Calu3 (cell line): ENCODE measurements at regions not wholly inside any gene's neighbourhood (a gene's known extent, or its start where the extent isn't known, plus 50 kb on each side); places are given as distances from the start of the nearest gene placed in this dataset.

Source experiments
- BruUV-seq: library from RNA; stranded (reverse); fragments of 400-500 nt; replicated peaks from 2 replicates; lab custom pipeline; 2021; lab: Mats Ljungman, UMichigan
- CTCF ChIA-PET: fragments of 300-600 bp; sonication (Branson Sonifier 250); formaldehyde crosslinking; loops from one replicate; lab custom pipeline; 2022; ENCODE audit warnings: antibody characterized with exemption; lab: Charles Lee
- DNase-seq: peaks from one replicate; pipeline ENCODE4 v3.0.0; 2022
- H3K27ac Mint-ChIP-seq: one replicate; pipeline ENCODE4 v1.8.0; 2022; ENCODE audit warnings: mixed read lengths; ENCODE audit not compliant: unreplicated experiment
- H3K27me3 Mint-ChIP-seq: one replicate; pipeline ENCODE4 v1.8.0; 2022; ENCODE audit warnings: mixed read lengths; ENCODE audit not compliant: unreplicated experiment
- H3K36me3 Mint-ChIP-seq: one replicate; pipeline ENCODE4 v1.8.0; 2022; ENCODE audit warnings: mild to moderate bottlenecking, moderate library complexity, mixed read lengths; ENCODE audit not compliant: insufficient read depth, unreplicated experiment
- H3K4me1 Mint-ChIP-seq: one replicate; pipeline ENCODE4 v1.8.0; 2022; ENCODE audit warnings: mild to moderate bottlenecking, low read depth, mixed read lengths; ENCODE audit not compliant: unreplicated experiment
- H3K4me3 Mint-ChIP-seq: one replicate; pipeline ENCODE4 v1.8.0; 2022; ENCODE audit warnings: mild to moderate bottlenecking, low read depth, moderate library complexity, mixed read lengths; ENCODE audit not compliant: unreplicated experiment
- H3K9me3 Mint-ChIP-seq: one replicate; pipeline ENCODE4 v1.8.0; 2022; ENCODE audit warnings: low read depth, mixed read lengths; ENCODE audit not compliant: unreplicated experiment
- intact Hi-C: fragments of 100-400 bp; cut with micrococcal nuclease; formaldehyde crosslinking; loops from one replicate; pipeline ENCODE4 v1.10.0; 2022; ENCODE audit not compliant: unreplicated experiment
- TF ChIP-seq, protein P1 (sequence below): fragments of 200-600 bp; IDR thresholded peaks from one replicate; pipeline ENCODE4 v1.8.0; 2022; ENCODE audit warnings: antibody characterized with exemption; ENCODE audit not compliant: unreplicated experiment

DNA sequence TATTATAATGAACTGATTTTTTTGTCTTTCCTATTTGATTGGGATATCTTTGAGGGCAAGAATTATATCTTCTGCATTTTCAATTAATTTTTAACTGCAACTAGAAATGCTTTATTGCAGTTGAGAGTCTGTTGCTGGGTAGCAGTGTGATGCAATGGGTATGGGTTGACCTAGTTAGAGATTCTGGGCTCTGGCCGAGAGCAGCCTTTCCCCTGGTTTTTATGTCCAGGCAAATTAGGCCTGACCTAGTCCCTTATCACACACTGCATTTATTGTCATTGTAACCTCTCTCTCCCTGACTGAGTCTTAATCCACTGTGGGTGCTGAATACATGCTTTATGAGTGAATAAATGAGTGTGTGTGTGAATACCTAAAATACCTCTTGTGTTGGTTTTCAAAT, 206.4 kb upstream of the PTGFR start:
- H3K36me3 Mint-ChIP-seq: no peaks in the 10 kb centered on the region
- no peak overlapping the region for H3K27ac Mint-ChIP-seq

DNA sequence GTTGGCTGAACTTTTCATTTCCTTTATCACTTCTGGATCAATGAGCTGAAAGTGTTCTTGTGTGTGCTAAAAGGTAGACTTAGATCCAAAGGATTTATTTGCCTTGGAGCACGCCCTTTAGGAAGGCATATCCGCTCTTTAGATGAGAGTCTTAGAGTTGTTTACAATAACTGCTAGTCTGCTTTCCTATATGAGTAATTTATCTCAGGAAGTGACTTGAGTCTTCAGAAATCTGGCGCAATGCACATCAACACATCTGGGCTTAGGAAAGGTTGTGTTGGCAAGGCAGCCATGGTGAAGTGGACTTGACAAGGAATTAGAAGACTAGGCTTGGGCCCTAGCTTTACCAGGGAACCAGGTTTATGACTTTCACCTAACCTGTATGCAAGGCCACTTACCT, 204.1 kb upstream of the PTGFR start:
- H3K9me3 Mint-ChIP-seq: no peaks in the 10 kb centered on the region
- H3K4me3 Mint-ChIP-seq: no peak overlapping the region
- CTCF ChIA-PET: interaction anchor here (1.0 kb wide), 1 partner anchor 12 kb away, joined by 3 read pairs; no protein-coding TSS in a partner anchor
- no peaks in the 10 kb centered on the region for H3K27me3 Mint-ChIP-seq
- DNase-seq: no peak
- intact Hi-C loops: no loop called here
- BruUV-seq: no TSS peak
- H3K4me1 Mint-ChIP-seq: no peaks in the 10 kb centered on the region
- no peak overlapping the region for H3K27ac Mint-ChIP-seq
- TF ChIP-seq, protein P1, sequence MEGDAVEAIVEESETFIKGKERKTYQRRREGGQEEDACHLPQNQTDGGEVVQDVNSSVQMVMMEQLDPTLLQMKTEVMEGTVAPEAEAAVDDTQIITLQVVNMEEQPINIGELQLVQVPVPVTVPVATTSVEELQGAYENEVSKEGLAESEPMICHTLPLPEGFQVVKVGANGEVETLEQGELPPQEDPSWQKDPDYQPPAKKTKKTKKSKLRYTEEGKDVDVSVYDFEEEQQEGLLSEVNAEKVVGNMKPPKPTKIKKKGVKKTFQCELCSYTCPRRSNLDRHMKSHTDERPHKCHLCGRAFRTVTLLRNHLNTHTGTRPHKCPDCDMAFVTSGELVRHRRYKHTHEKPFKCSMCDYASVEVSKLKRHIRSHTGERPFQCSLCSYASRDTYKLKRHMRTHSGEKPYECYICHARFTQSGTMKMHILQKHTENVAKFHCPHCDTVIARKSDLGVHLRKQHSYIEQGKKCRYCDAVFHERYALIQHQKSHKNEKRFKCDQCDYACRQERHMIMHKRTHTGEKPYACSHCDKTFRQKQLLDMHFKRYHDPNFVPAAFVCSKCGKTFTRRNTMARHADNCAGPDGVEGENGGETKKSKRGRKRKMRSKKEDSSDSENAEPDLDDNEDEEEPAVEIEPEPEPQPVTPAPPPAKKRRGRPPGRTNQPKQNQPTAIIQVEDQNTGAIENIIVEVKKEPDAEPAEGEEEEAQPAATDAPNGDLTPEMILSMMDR: no peak
- H3K36me3 Mint-ChIP-seq: no peaks in the 10 kb centered on the region

More for the DNA sequence above, 206.4 kb upstream of the PTGFR start:
- CTCF ChIA-PET: no interaction called here
- no peaks in the 10 kb centered on the region for H3K9me3 Mint-ChIP-seq
- DNase-seq: no peak
- H3K4me3 Mint-ChIP-seq: no peak overlapping the region
- TF ChIP-seq, protein P1: no peak
- H3K27me3 Mint-ChIP-seq: no peaks in the 10 kb centered on the region
- no TSS peak for BruUV-seq
- H3K4me1 Mint-ChIP-seq: no peaks in the 10 kb centered on the region
- intact Hi-C loops: no loop called here

DNA sequence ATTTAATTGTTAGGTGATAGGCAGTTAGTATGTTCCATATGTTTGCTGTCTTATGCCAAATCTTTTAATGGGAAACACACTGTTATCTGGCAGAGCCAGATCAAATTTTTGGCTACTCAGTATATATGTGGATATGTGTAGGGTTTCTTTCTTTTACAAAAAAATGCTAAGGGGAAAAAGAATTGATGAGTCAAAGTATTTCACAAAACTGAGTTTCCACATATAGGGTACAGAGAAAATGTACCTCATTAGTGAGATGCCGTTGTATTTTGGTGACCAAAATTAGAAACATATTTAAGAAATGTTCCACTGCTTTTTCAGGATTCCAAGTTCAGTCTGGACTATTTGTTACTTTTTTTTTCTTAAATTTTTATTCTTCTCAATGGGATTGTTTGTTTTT, 201.2 kb upstream of the PTGFR start:
- Mint-ChIP-seq H3K9me3 (no peaks in the 10 kb centered on the region), H3K27me3 (no peaks in the 10 kb centered on the region), H3K27ac (no peak overlapping the region), H3K4me1 (no peaks in the 10 kb centered on the region), H3K4me3 (no peak overlapping the region), H3K36me3 (no peaks in the 10 kb centered on the region)
- CTCF ChIA-PET: no interaction called here
- no TSS peak for BruUV-seq
- no peak for DNase-seq
- intact Hi-C loops: no loop called here
- TF ChIP-seq, protein P1: no peak

DNA sequence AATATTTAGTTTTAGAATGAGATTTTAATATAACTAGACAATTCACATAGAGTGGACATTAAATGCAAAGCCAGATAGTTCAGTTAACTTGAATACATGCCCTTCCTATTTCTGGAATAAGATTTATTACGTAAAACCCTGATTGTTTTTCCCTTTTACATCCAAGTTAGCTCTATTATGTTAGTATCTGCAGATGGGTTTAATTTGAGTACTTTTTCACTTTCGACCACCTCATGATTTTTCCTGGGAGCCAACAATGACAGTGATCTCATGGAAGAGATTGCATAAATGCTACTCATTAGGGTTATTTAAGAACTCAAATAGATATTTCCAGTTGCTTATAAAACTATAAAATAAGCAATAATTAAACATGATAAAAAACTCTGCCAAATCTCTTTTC, 199.4 kb upstream of the PTGFR start:
- H3K9me3 Mint-ChIP-seq: no peaks in the 10 kb centered on the region
- CTCF ChIA-PET: no interaction called here

More for the DNA sequence above, 199.4 kb upstream of the PTGFR start:
- DNase-seq: no peak
- Mint-ChIP-seq H3K4me1 (no peaks in the 10 kb centered on the region), H3K36me3 (no peaks in the 10 kb centered on the region), H3K27ac (no peak overlapping the region), H3K27me3 (no peaks in the 10 kb centered on the region), H3K4me3 (no peak overlapping the region)
- TF ChIP-seq, protein P1: no peak
- no TSS peak for BruUV-seq
- intact Hi-C loops: no loop called here
